OCI-LY3 (cell line): ENCODE measurements at regions not wholly inside any gene's neighbourhood (a gene's known extent, or its start where the extent isn't known, plus 50 kb on each side); places are given as distances from the start of the nearest gene placed in this dataset.

Experiments used
- EZH2phosphoT487 ChIP-seq: fragments of 200-600 bp; shearing (Covaris generic); IDR thresholded peaks from 2 replicates; pipeline ENCODE4 v1.6.1; 2018; ENCODE audit warnings: antibody characterized with exemption, mixed run types, low read depth
- TF ChIP-seq, protein P1 (sequence below): fragments of 200-600, 300-600 bp; sonication (generic); IDR thresholded peaks from 2 replicates; pipeline ENCODE4 v1.5.1; 2014; ENCODE audit warnings: antibody characterized with exemption, low read length, low read depth

DNA sequence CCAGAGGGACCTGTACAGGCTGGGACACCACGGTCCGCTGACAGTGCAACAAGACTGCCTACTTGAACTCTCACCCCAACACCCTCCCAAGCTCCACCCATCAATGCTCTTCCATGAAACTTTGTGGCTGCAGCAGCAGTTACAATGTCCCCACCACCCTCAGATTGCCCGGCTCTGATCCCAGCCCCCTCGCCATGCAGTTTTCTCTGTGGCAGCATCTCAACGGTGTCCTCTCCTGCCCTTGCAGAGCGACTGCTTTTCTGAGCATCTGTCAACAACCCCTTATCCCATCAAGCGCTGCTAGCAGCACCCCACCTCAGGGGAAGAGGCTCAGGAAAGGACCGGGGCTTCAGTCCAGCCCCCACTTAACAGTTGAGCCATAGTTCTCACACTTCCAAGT lies 137.1 kb upstream of the NDUFV2 start:
- TF ChIP-seq, protein P1, sequence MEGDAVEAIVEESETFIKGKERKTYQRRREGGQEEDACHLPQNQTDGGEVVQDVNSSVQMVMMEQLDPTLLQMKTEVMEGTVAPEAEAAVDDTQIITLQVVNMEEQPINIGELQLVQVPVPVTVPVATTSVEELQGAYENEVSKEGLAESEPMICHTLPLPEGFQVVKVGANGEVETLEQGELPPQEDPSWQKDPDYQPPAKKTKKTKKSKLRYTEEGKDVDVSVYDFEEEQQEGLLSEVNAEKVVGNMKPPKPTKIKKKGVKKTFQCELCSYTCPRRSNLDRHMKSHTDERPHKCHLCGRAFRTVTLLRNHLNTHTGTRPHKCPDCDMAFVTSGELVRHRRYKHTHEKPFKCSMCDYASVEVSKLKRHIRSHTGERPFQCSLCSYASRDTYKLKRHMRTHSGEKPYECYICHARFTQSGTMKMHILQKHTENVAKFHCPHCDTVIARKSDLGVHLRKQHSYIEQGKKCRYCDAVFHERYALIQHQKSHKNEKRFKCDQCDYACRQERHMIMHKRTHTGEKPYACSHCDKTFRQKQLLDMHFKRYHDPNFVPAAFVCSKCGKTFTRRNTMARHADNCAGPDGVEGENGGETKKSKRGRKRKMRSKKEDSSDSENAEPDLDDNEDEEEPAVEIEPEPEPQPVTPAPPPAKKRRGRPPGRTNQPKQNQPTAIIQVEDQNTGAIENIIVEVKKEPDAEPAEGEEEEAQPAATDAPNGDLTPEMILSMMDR = no peak
- no peak for TF ChIP-seq EZH2phosphoT487
